Activated T-helper 2 cell treated with anti-CD3 and anti-CD28 coated beads, Interferon-gamma antibody, Interleukin-2, Interleukin-4, amounts not matched to agents 10 μg/mL and 5 μg/mL and 100 μg/mL, durations not matched to agents 14 hours and 24 hours and 36 hours (primary cell): ENCODE measurements at regions not wholly inside any gene's neighbourhood (a gene's known extent, or its start where the extent isn't known, plus 50 kb on each side); places are given as distances from the start of the nearest gene placed in this dataset.
"Not testable (repeated sequence)": the region's sequence is repeated elsewhere in the genome, so short reads cannot be mapped to it uniquely, and the experiment has no call there.

Source experiments
- DNase-seq: peaks from one replicate; pipeline ENCODE4 v3.0.0; 2021; ENCODE audit warnings: low spot score
- H3K27ac Mint-ChIP-seq: one replicate; pipeline ENCODE4 v1.8.0; 2021; ENCODE audit warnings: mixed read lengths
- H3K27me3 Mint-ChIP-seq: one replicate; pipeline ENCODE4 v1.8.0; 2021; ENCODE audit warnings: low read depth, mixed read lengths
- H3K36me3 Mint-ChIP-seq: one replicate; pipeline ENCODE4 v1.8.0; 2021; ENCODE audit warnings: low read depth, mixed read lengths
- H3K4me1 Mint-ChIP-seq: one replicate; pipeline ENCODE4 v1.8.0; 2021; ENCODE audit warnings: low read depth, mixed read lengths
- H3K4me3 Mint-ChIP-seq: one replicate; pipeline ENCODE4 v1.8.0; 2021; ENCODE audit warnings: low read depth, mild to moderate bottlenecking, moderate library complexity, mixed read lengths
- H3K9me3 Mint-ChIP-seq: one replicate; pipeline ENCODE4 v1.8.0; 2021; ENCODE audit warnings: mixed read lengths
- intact Hi-C: fragments of 100-400 bp; cut with micrococcal nuclease; formaldehyde crosslinking; loops from one replicate; pipeline ENCODE4 v1.15.1; 2023

- intact Hi-C loops = no loop called here
- no peaks in the 10 kb centered on the region for H3K27me3 Mint-ChIP-seq
- no peak overlapping the region for H3K27ac Mint-ChIP-seq
- H3K4me1 Mint-ChIP-seq = no peaks in the 10 kb centered on the region
- no peak overlapping the region for H3K4me3 Mint-ChIP-seq
- DNase-seq = no peak
- no peaks in the 10 kb centered on the region for H3K36me3 Mint-ChIP-seq
- no peaks in the 10 kb centered on the region for H3K9me3 Mint-ChIP-seq
Measured at GRCh38 chr18:55738483-55739114, 150.6 kb upstream of the TCF4 start.

GRCh38 chr18:55737781-55738468 lies 149.9 kb upstream of the TCF4 start:
- Mint-ChIP-seq H3K27ac (no peak overlapping the region), H3K9me3 (peaks cover 5% of the 10 kb centered on the region), H3K4me1 (no peaks in the 10 kb centered on the region), H3K27me3 (no peaks in the 10 kb centered on the region), H3K4me3 (no peak overlapping the region), H3K36me3 (no peaks in the 10 kb centered on the region)
- no peak for DNase-seq
- intact Hi-C loops = no loop called here

GRCh38 chr18:55737266-55737665 lies 149.3 kb upstream of the TCF4 start:
- no peak for DNase-seq
- Mint-ChIP-seq H3K4me1 (no peaks in the 10 kb centered on the region), H3K27ac (no peak overlapping the region), H3K36me3 (no peaks in the 10 kb centered on the region), H3K9me3 (peaks cover 5% of the 10 kb centered on the region), H3K27me3 (no peaks in the 10 kb centered on the region), H3K4me3 (no peak overlapping the region)
- intact Hi-C loops = no loop called here

- H3K27me3 Mint-ChIP-seq = no peaks in the 10 kb centered on the region
- no peak overlapping the region for H3K4me3 Mint-ChIP-seq
Measured at GRCh38 chr18:55735969-55736368, 148.0 kb upstream of the TCF4 start.

GRCh38 chr18:55735199-55735855 lies 147.3 kb upstream of the TCF4 start:
- DNase-seq = no peak
- Mint-ChIP-seq H3K27me3 (no peaks in the 10 kb centered on the region), H3K4me1 (no peaks in the 10 kb centered on the region), H3K4me3 (no peak overlapping the region), H3K27ac (no peak overlapping the region), H3K36me3 (no peaks in the 10 kb centered on the region), H3K9me3 (peaks cover 5% of the 10 kb centered on the region)
- intact Hi-C loops = no loop called here

More at GRCh38 chr18:55735969-55736368, 148.0 kb upstream of the TCF4 start:
- intact Hi-C loops = no loop called here
- Mint-ChIP-seq H3K4me1 (no peaks in the 10 kb centered on the region), H3K36me3 (no peaks in the 10 kb centered on the region), H3K27ac (no peak overlapping the region), H3K9me3 (peaks cover 5% of the 10 kb centered on the region)
- no peak for DNase-seq

- Mint-ChIP-seq H3K27me3 (no peaks in the 10 kb centered on the region), H3K9me3 (peaks cover 5% of the 10 kb centered on the region), H3K36me3 (no peaks in the 10 kb centered on the region), H3K27ac (no peak overlapping the region), H3K4me1 (no peaks in the 10 kb centered on the region), H3K4me3 (no peak overlapping the region)
- intact Hi-C loops = no loop called here
- no peak for DNase-seq
Measured at GRCh38 chr18:55732227-55733106, 144.5 kb upstream of the TCF4 start.

- Mint-ChIP-seq H3K4me3 (no peak overlapping the region), H3K27me3 (no peaks in the 10 kb centered on the region), H3K27ac (no peak overlapping the region), H3K36me3 (no peaks in the 10 kb centered on the region), H3K9me3 (peaks cover 5% of the 10 kb centered on the region), H3K4me1 (no peaks in the 10 kb centered on the region)
- intact Hi-C loops = no loop called here
- DNase-seq = no peak
Measured at GRCh38 chr18:55731594-55732042, 143.6 kb upstream of the TCF4 start.

GRCh38 chr18:55721006-55721405 lies 133.0 kb upstream of the TCF4 start:
- H3K4me1 Mint-ChIP-seq, H3K9me3 Mint-ChIP-seq, H3K27me3 Mint-ChIP-seq, H3K27ac Mint-ChIP-seq, DNase-seq, H3K4me3 Mint-ChIP-seq, intact Hi-C loops, H3K36me3 Mint-ChIP-seq: not testable (repeated sequence)

- H3K4me3 Mint-ChIP-seq = no peak overlapping the region
- intact Hi-C loops = no loop called here
- H3K27me3 Mint-ChIP-seq = no peaks in the 10 kb centered on the region
- H3K4me1 Mint-ChIP-seq = no peaks in the 10 kb centered on the region
- no peaks in the 10 kb centered on the region for H3K36me3 Mint-ChIP-seq
- DNase-seq = no peak
- H3K27ac Mint-ChIP-seq = no peak overlapping the region
- peaks cover 23% of the 10 kb centered on the region for H3K9me3 Mint-ChIP-seq
Measured at GRCh38 chr18:55713707-55714106, 125.7 kb upstream of the TCF4 start.

GRCh38 chr18:55706898-55707297 lies 118.9 kb upstream of the TCF4 start:
- DNase-seq = no peak
- Mint-ChIP-seq H3K27me3 (no peaks in the 10 kb centered on the region), H3K36me3 (no peaks in the 10 kb centered on the region), H3K27ac (no peak overlapping the region), H3K4me1 (no peaks in the 10 kb centered on the region), H3K4me3 (no peak overlapping the region), H3K9me3 (peaks cover 4% of the 10 kb centered on the region)
- intact Hi-C loops = no loop called here

- Mint-ChIP-seq H3K4me1 (no peaks in the 10 kb centered on the region), H3K27ac (no peak overlapping the region), H3K9me3 (no peaks in the 10 kb centered on the region), H3K36me3 (no peaks in the 10 kb centered on the region), H3K4me3 (no peak overlapping the region), H3K27me3 (no peaks in the 10 kb centered on the region)
- intact Hi-C loops = no loop called here
- DNase-seq = no peak
Measured at GRCh38 chr18:55699233-55699765, 111.3 kb upstream of the TCF4 start.

- Mint-ChIP-seq H3K27ac (no peak overlapping the region), H3K27me3 (no peaks in the 10 kb centered on the region), H3K4me3 (no peak overlapping the region), H3K4me1 (no peaks in the 10 kb centered on the region), H3K36me3 (no peaks in the 10 kb centered on the region), H3K9me3 (no peaks in the 10 kb centered on the region)
- intact Hi-C loops = no loop called here
- DNase-seq = no peak
Measured at GRCh38 chr18:55696811-55697210, 108.8 kb upstream of the TCF4 start.
